HUES6 (cell line): ENCODE measurements at regions not wholly inside any gene's neighbourhood (a gene's known extent, or its start where the extent isn't known, plus 50 kb on each side); places are given as distances from the start of the nearest gene placed in this dataset.

Experiments
- H3K27ac ChIP-seq: 2 replicates; pipeline ENCODE4 v1.7.0; 2013; ENCODE audit warnings: low read depth, mild to moderate bottlenecking, low read length, inconsistent platforms
- H3K27me3 ChIP-seq: 2 replicates; pipeline ENCODE4 v1.6.1; 2013; ENCODE audit warnings: low read length; ENCODE audit not compliant: control insufficient read depth, insufficient read depth
- H3K36me3 ChIP-seq: 2 replicates; pipeline ENCODE4 v1.6.1; 2013; ENCODE audit warnings: low read length; ENCODE audit not compliant: control insufficient read depth, insufficient read depth
- H3K4me1 ChIP-seq: 2 replicates; pipeline ENCODE4 v1.6.1; 2013; ENCODE audit warnings: low read length; ENCODE audit not compliant: control insufficient read depth, insufficient read depth
- H3K4me3 ChIP-seq: 2 replicates; pipeline ENCODE4 v1.5.1; 2013; ENCODE audit warnings: low read depth, low read length
- H3K9ac ChIP-seq: one replicate; pipeline ENCODE4 v1.6.1; 2013; ENCODE audit warnings: mild to moderate bottlenecking, low read length
- H3K9me3 ChIP-seq: 2 replicates; pipeline ENCODE4 v1.6.1; 2013; ENCODE audit warnings: low read depth, low read length; ENCODE audit not compliant: control insufficient read depth, insufficient read depth

GRCh38 chr17:63311416-63311937 is 134.6 kb downstream of the CYB561 start:
- H3K27ac ChIP-seq: no peak overlapping the region
- H3K27me3 ChIP-seq: no peaks in the 10 kb centered on the region
- H3K4me3 ChIP-seq: no peak overlapping the region
- H3K36me3 ChIP-seq: no peaks in the 10 kb centered on the region; the same call in 1 of the 2 replicates
- no peaks in the 10 kb centered on the region for H3K4me1 ChIP-seq
- no peaks in the 10 kb centered on the region for H3K9me3 ChIP-seq
- no peak overlapping the region for H3K9ac ChIP-seq

GRCh38 chr17:63314761-63315160 is 131.3 kb downstream of the CYB561 start:
- Histone ChIP-seq H3K4me3 (no peak overlapping the region), H3K9ac (no peak overlapping the region), H3K27me3 (no peaks in the 10 kb centered on the region), H3K36me3 (no peaks in the 10 kb centered on the region; the same call in 1 of the 2 replicates), H3K9me3 (no peaks in the 10 kb centered on the region), H3K27ac (no peak overlapping the region), H3K4me1 (no peaks in the 10 kb centered on the region)

- H3K9me3 ChIP-seq: no peaks in the 10 kb centered on the region
- no peaks in the 10 kb centered on the region for H3K4me1 ChIP-seq
- no peaks in the 10 kb centered on the region; the same call in 1 of the 2 replicates for H3K36me3 ChIP-seq
Measured at GRCh38 chr17:63316100-63316499, 130.0 kb downstream of the CYB561 start.

DNA sequence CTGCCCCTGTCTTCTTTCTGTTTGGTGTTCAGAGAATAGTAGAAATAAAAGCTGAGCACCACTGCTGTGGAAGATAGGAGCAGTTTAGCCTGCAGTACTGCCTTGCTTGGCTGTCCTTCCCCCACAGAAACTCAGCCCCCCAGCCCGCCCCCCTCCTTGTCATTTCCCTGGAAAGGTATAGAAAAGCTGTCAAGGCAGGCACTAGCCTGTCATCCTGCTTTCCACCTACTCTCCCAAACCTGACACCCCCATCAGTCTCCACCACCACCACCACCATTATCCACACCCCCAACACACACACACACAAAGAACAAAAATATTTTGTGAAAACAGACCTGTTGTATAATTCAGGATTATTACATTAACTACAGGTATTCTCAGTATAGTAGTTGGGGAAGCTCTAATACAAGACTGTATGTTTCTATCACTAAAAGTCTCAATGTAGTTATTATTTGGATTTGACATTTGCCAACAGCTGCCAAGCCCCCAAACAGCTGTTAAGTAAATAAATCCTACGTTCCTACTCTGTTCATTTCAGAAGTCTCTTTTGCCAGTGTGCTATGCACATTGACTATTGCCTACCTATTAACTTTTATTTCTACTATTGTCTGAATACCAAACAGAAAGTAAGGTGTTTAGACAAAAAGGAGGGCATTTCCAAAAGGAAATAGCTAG is 128.8 kb downstream of the CYB561 start:
- H3K9ac ChIP-seq: no peak overlapping the region
- no peaks in the 10 kb centered on the region for H3K9me3 ChIP-seq
- H3K27me3 ChIP-seq: no peaks in the 10 kb centered on the region
- H3K27ac ChIP-seq: no peak overlapping the region
- no peaks in the 10 kb centered on the region; the same call in 1 of the 2 replicates for H3K36me3 ChIP-seq
- no peak overlapping the region for H3K4me3 ChIP-seq
- H3K4me1 ChIP-seq: no peaks in the 10 kb centered on the region

More at GRCh38 chr17:63316100-63316499, 130.0 kb downstream of the CYB561 start:
- no peak overlapping the region for H3K4me3 ChIP-seq
- H3K27ac ChIP-seq: no peak overlapping the region
- no peaks in the 10 kb centered on the region for H3K27me3 ChIP-seq
- no peak overlapping the region for H3K9ac ChIP-seq

GRCh38 chr17:63325808-63326207 is 120.3 kb downstream of the CYB561 start:
- H3K36me3 ChIP-seq: no peaks in the 10 kb centered on the region
- H3K27ac ChIP-seq: no peak overlapping the region
- H3K9me3 ChIP-seq: no peaks in the 10 kb centered on the region
- no peaks in the 10 kb centered on the region for H3K4me1 ChIP-seq
- no peaks in the 10 kb centered on the region for H3K27me3 ChIP-seq
- H3K4me3 ChIP-seq: no peak overlapping the region
- H3K9ac ChIP-seq: no peak overlapping the region

DNA sequence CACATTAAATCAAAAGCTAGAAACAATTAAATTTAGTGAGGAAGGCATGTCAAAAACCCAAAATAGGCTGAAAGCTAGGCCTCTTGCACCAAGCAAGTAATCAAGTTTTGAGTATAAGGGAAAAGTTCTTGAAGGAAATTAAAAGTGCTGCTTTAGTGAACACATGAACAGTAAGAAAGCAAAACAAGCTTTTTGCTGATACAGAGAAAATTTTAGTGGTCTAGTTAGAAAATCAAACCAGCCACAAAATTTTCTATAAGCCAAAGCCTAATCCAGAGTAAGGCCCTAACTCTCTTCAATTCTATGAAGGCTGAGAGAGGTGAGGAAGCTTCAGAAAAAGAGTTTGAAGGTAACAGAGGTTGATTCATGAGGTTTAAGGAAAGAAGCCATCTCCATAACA is 116.2 kb downstream of the CYB561 start:
- H3K4me1 ChIP-seq: no peaks in the 10 kb centered on the region
- H3K27ac ChIP-seq: no peak overlapping the region
- H3K27me3 ChIP-seq: no peaks in the 10 kb centered on the region
- H3K9ac ChIP-seq: no peak overlapping the region
- no peak overlapping the region for H3K4me3 ChIP-seq
- H3K36me3 ChIP-seq: no peaks in the 10 kb centered on the region
- no peaks in the 10 kb centered on the region for H3K9me3 ChIP-seq

DNA sequence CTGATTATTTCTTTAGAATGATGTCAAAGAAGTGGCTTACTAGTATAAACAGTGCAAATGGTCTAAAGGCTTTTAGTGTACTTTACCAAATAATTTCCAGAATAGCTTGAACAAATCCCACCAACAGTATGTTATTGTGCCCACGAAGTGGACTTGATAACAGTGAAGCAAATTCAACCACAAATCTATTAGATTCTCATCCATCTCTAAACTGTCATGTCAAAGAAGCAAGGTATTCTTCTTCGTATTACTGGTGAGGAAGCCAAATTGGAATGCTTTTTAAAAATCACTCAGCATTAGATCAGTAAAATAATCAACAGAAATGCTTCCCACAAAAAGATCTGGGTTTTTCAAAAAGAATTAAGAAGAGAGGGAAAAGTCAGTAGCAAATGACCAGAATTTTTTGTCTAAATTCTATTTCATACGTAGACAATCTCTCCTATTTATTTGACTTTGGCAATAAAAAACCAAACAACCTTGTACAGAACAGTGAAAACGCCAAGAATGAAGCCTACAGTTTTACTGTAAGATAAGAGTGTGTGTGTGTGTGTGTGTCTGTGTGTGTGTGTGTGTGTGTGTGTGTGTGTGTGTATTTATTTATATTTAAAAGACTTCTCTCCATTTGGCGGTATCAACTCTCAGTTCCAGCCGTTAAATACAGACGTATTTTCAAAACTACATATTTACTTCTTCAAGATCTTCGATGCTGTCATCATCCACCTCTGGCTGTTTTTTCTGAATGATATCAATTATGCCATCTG is 114.6 kb downstream of the CYB561 start:
- H3K36me3 ChIP-seq: no peaks in the 10 kb centered on the region
- no peak overlapping the region for H3K27ac ChIP-seq
- no peak overlapping the region for H3K9ac ChIP-seq
- H3K27me3 ChIP-seq: no peaks in the 10 kb centered on the region
- no peak overlapping the region for H3K4me3 ChIP-seq
- H3K4me1 ChIP-seq: no peaks in the 10 kb centered on the region
- no peaks in the 10 kb centered on the region for H3K9me3 ChIP-seq

- Histone ChIP-seq H3K4me1 (no peaks in the 10 kb centered on the region), H3K9me3 (no peaks in the 10 kb centered on the region), H3K36me3 (no peaks in the 10 kb centered on the region), H3K27me3 (no peaks in the 10 kb centered on the region), H3K4me3 (no peak overlapping the region), H3K27ac (no peak overlapping the region), H3K9ac (no peak overlapping the region)
Measured at GRCh38 chr17:63332286-63332685, 113.8 kb downstream of the CYB561 start.

DNA sequence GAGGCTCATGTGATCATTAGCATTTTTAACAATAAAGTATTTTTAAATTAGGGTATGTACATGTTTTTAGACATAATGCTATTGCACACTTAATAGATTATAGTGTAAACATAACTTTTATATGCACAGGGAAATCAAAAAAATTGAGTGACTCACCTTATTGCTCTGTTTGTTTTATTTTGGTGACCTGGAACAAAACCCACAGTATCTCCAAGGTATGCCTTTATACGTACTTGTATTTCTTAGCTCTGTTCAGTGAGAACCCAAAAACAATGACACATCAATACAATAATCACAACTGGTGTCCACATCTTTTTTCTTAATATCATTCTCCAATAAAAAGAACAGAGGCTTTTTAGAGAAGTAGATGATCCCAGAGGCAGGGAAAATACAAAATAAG is 112.2 kb downstream of the CYB561 start:
- Histone ChIP-seq H3K4me3 (no peak overlapping the region), H3K9me3 (no peaks in the 10 kb centered on the region), H3K4me1 (no peaks in the 10 kb centered on the region), H3K27ac (no peak overlapping the region), H3K27me3 (no peaks in the 10 kb centered on the region), H3K36me3 (no peaks in the 10 kb centered on the region), H3K9ac (no peak overlapping the region)

DNA sequence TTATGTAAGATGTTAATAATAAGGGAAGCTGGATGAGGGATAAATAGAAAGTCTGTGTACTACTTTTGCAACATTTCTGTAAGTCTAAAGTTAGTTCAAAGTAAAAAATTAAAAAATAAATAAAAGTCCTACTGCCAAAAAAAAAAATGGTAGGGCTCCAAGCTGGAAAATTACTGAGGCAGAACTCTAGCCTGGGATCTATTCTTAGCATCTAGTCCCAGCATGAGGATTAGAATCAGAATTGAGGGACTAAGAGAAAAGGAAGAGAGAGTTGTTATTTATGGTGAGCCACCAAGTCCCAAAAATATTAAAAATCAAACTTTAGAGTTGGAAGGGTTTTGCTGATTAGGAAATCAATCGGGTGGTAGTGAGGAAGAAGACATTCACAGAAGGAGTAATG is 110.3 kb downstream of the CYB561 start:
- no peaks in the 10 kb centered on the region for H3K9me3 ChIP-seq
- no peaks in the 10 kb centered on the region for H3K4me1 ChIP-seq
- no peaks in the 10 kb centered on the region for H3K36me3 ChIP-seq
- no peak overlapping the region for H3K4me3 ChIP-seq
- H3K27ac ChIP-seq: no peak overlapping the region
- H3K27me3 ChIP-seq: no peaks in the 10 kb centered on the region
- no peak overlapping the region for H3K9ac ChIP-seq

DNA sequence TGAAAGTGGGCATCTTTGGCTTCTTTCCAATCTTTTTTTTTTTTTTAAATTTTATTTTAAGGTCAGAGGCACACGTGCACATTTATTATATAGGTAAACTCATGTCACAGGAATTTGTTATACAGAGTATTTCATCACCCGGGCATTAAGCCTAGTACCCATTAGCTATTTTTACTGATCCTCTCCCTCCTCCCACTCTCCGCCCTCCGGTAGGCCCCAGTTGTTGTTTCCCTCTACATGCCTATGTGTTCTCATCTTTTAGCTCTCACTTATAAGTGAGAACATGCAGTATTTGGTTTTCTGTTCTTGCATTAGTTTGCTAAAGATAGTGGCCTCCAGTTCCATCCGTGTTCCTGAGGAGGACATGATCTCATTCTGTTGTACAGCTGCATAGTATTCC is 108.5 kb downstream of the CYB561 start:
- no peaks in the 10 kb centered on the region for H3K27me3 ChIP-seq
- H3K4me1 ChIP-seq: no peaks in the 10 kb centered on the region
- no peak overlapping the region for H3K4me3 ChIP-seq
- no peak overlapping the region for H3K9ac ChIP-seq
- no peaks in the 10 kb centered on the region for H3K36me3 ChIP-seq
- H3K9me3 ChIP-seq: no peaks in the 10 kb centered on the region
- no peak overlapping the region for H3K27ac ChIP-seq
